ENCODE measurements at regions not wholly inside any gene's neighbourhood (a gene's known extent, or its start where the extent isn't known, plus 50 kb on each side); places are given as distances from the start of the nearest gene placed in this dataset.
"Not testable (repeated sequence)": the region's sequence is repeated elsewhere in the genome, so short reads cannot be mapped to it uniquely, and the experiment has no call there.

- intact Hi-C loops (cut with DNase I): no loop called here
- no peak for DNase-seq (ENCODE audit: low spot score)
- peak; percentile 73 for ATAC-seq
These were observed 187.3 kb downstream of the VAPA start for GRCh38 chr18:10100941-10101701.

GRCh38 chr18:10101729-10102128 is 187.9 kb downstream of the VAPA start:
- no peak for DNase-seq (ENCODE audit: low spot score)
- ATAC-seq: no peak
- intact Hi-C loops (cut with DNase I): no loop called here

- DNase-seq (ENCODE audit: low spot score); intact Hi-C loops (cut with DNase I); ATAC-seq: not testable (repeated sequence)
These were observed 191.3 kb downstream of the VAPA start for GRCh38 chr18:10105118-10105517.

GRCh38 chr18:10111191-10111590 is 197.4 kb downstream of the VAPA start:
- intact Hi-C loops (cut with DNase I): no loop called here
- no peak for DNase-seq (ENCODE audit: low spot score)
- no peak for ATAC-seq

GRCh38 chr18:10111944-10112343 is 198.1 kb downstream of the VAPA start:
- intact Hi-C loops (cut with DNase I): no loop called here
- ATAC-seq (no peak), DNase-seq (ENCODE audit: low spot score) (no peak)

- intact Hi-C loops (cut with DNase I): no loop called here
- ATAC-seq (peak; percentile 74), DNase-seq (ENCODE audit: low spot score) (no peak)
These were observed 199.6 kb downstream of the VAPA start for GRCh38 chr18:10113121-10114022.

GRCh38 chr18:10114717-10115463 is 201.1 kb downstream of the VAPA start:
- intact Hi-C loops (cut with DNase I): no loop called here
- ATAC-seq: no peak
- no peak for DNase-seq (ENCODE audit: low spot score)

- DNase-seq (ENCODE audit: low spot score) (no peak), ATAC-seq (no peak)
- intact Hi-C loops (cut with DNase I): no loop called here
These were observed 202.8 kb downstream of the VAPA start for GRCh38 chr18:10116574-10116973.

GRCh38 chr18:10119528-10119927 is 205.7 kb downstream of the VAPA start:
- intact Hi-C loops (cut with DNase I): no loop called here
- ATAC-seq (no peak), DNase-seq (ENCODE audit: low spot score) (no peak)

GRCh38 chr18:10119991-10120390 is 206.2 kb downstream of the VAPA start:
- DNase-seq (ENCODE audit: low spot score): no peak
- ATAC-seq: no peak
- intact Hi-C loops (cut with DNase I): no loop called here

GRCh38 chr18:10120622-10121021 is 206.8 kb downstream of the VAPA start:
- intact Hi-C loops (cut with DNase I): no loop called here
- no peak for ATAC-seq
- DNase-seq (ENCODE audit: low spot score): no peak

GRCh38 chr18:10121028-10121427 is 207.2 kb downstream of the VAPA start:
- intact Hi-C loops (cut with DNase I): no loop called here
- DNase-seq (ENCODE audit: low spot score): no peak
- no peak for ATAC-seq

- intact Hi-C loops (cut with DNase I): no loop called here
- DNase-seq (ENCODE audit: low spot score): no peak
- ATAC-seq: peak; percentile 45
These were observed 208.1 kb downstream of the VAPA start for GRCh38 chr18:10121786-10122515.

- ATAC-seq: no peak
- DNase-seq (ENCODE audit: low spot score): no peak
- intact Hi-C loops (cut with DNase I): no loop called here
These were observed 209.5 kb downstream of the VAPA start for GRCh38 chr18:10122988-10123950.

- intact Hi-C loops (cut with DNase I): no loop called here
- ATAC-seq (no peak), DNase-seq (ENCODE audit: low spot score) (no peak)
These were observed 210.3 kb downstream of the VAPA start for GRCh38 chr18:10124071-10124470.

- intact Hi-C loops (cut with DNase I): no loop called here
- DNase-seq (ENCODE audit: low spot score) (no peak), ATAC-seq (no peak)
These were observed 210.7 kb downstream of the VAPA start for GRCh38 chr18:10124557-10124956.

- DNase-seq (ENCODE audit: low spot score) (no peak), ATAC-seq (no peak)
- intact Hi-C loops (cut with DNase I): no loop called here
These were observed 211.2 kb downstream of the VAPA start for GRCh38 chr18:10124967-10125366.

GRCh38 chr18:10127729-10128128 is 213.9 kb downstream of the VAPA start:
- DNase-seq (ENCODE audit: low spot score): no peak
- ATAC-seq: no peak
- intact Hi-C loops (cut with DNase I): no loop called here
